ENCODE measurements at regions not wholly inside any gene's neighbourhood (a gene's known extent, or its start where the extent isn't known, plus 50 kb on each side); places are given as distances from the start of the nearest gene placed in this dataset.

- Mint-ChIP-seq H3K4me3 (no peak overlapping the region), H3K36me3 (ENCODE audit: insufficient read depth in 1 of 3, low read depth in 3 of 3) (peaks cover 0 to 41% (median 0%) of the 10 kb centered on the region in 3 experiments; a peak in 4 of 7 replicates), H3K27me3 (ENCODE audit: low read depth) (no peaks in the 10 kb centered on the region; the same call in 1 of the 2 replicates), H3K9me3 (no peaks in the 10 kb centered on the region), H3K4me1 (peaks cover 3 to 8% of the 10 kb centered on the region in 2 experiments), H3K27ac (no peak overlapping the region)
- H3K79me2 ChIP-seq (ENCODE audit: insufficient read depth, low read length) = no peaks in the 10 kb centered on the region
- H3T11ph ChIP-seq (ENCODE audit: low read length) = no peak overlapping the region
- no peaks in the 10 kb centered on the region for H3K9me3 ChIP-seq (ENCODE audit: control insufficient read depth, low read depth, low read length)
- no peaks in the 10 kb centered on the region for H3K23me2 ChIP-seq (ENCODE audit: insufficient read length, low read depth, low read length, poor library complexity, severe bottlenecking)
- no peak overlapping the region for H2BK15ac ChIP-seq (ENCODE audit: low read depth, low read length)
- H2BK5ac ChIP-seq (ENCODE audit: insufficient read length, low read length) = no peak overlapping the region
- H4K91ac ChIP-seq (ENCODE audit: insufficient read length, low read depth, low read length) = no peak overlapping the region
- H4K8ac ChIP-seq (replicated peaks; ENCODE audit: insufficient read length, low read depth, low read length) = no peak overlapping the region
- no peaks in the 10 kb centered on the region for H3K27me3 ChIP-seq (ENCODE audit: insufficient read depth, low read length)
- peaks cover 2% of the 10 kb centered on the region for H3K79me1 ChIP-seq (ENCODE audit: insufficient read depth, low read depth, low read length, poor library complexity, severe bottlenecking)
- WGBS (ENCODE audit: extremely low coverage, insufficient read length, low lambda C conversion rate) = no CpG with 5 or more reads among the region's 4 CpGs
- H2BK120ac ChIP-seq (ENCODE audit: low read depth, low read length, poor library complexity, severe bottlenecking) = no peak overlapping the region
- no peak overlapping the region for H3K27ac ChIP-seq (ENCODE audit: insufficient read length, low read depth, low read length)
- H4K20me1 ChIP-seq (ENCODE audit: control insufficient read depth, insufficient read depth, insufficient read length) = no peaks in the 10 kb centered on the region
- no peak overlapping the region for H3K4me2 ChIP-seq (ENCODE audit: insufficient read depth, insufficient read length, low read length)
- no peak overlapping the region for H3K4ac ChIP-seq (ENCODE audit: low read depth, low read length)
- H2AK5ac ChIP-seq (ENCODE audit: insufficient read length, low read length) = no peak overlapping the region
- no peak overlapping the region for H4K5ac ChIP-seq (ENCODE audit: insufficient read length, low read depth, low read length)
- no peak overlapping the region for H2BK20ac ChIP-seq (ENCODE audit: low read depth, low read length, poor library complexity, severe bottlenecking)
- peaks cover 6% of the 10 kb centered on the region for H3K4me1 ChIP-seq (ENCODE audit: insufficient read depth, low read length)
- no peak overlapping the region for H3K56ac ChIP-seq (ENCODE audit: insufficient read length, low read depth, low read length)
- no peak overlapping the region for H3K23ac ChIP-seq (ENCODE audit: insufficient read length, low read depth, low read length)
- H3K9ac ChIP-seq (ENCODE audit: extremely low read depth, insufficient read length, low read length) = no peak overlapping the region
- no peak for DNase-seq
- TF ChIP-seq CTCF (conservative IDR thresholded peaks at IDR 0.05) = no peak
- H2BK12ac ChIP-seq (ENCODE audit: insufficient read length, low read depth, low read length) = no peak overlapping the region
- H2AFZ ChIP-seq (ENCODE audit: low read length) = no peak overlapping the region
- H3K18ac ChIP-seq (ENCODE audit: insufficient read length, low read depth, low read length) = no peak overlapping the region
- no peak overlapping the region for H3K14ac ChIP-seq (ENCODE audit: insufficient read depth, low read length)
Observed at GRCh38 chr12:125221602-125222001, 156.4 kb downstream of the AACS start.

All from H9 (cell line).